IMR-90 (cell line): ENCODE measurements at regions not wholly inside any gene's neighbourhood (a gene's known extent, or its start where the extent isn't known, plus 50 kb on each side); places are given as distances from the start of the nearest gene placed in this dataset.

ENCODE experiments used
- ATAC-seq: fragments of 200-7000 bp; cut with Tn5 transposase; 2 replicates; pipeline ENCODE4 v1.9.1; 2020; ENCODE audit warnings: low read depth, mild to moderate bottlenecking, moderate library complexity
- BruUV-seq: library from RNA; stranded (reverse); fragments of 400-500 nt; replicated peaks from 2 replicates; lab custom pipeline; 2021; lab: Mats Ljungman, UMichigan
- CTCF ChIA-PET: fragments of 300-600 bp; formaldehyde crosslinking; extraction: SDS; loops from one replicate; lab custom pipeline; 2021; ENCODE audit warnings: antibody characterized with exemption; lab: Yijun Ruan, JAX
- POLR2A ChIA-PET: fragments of 300-600 bp; sonication (Branson Sonifier 250); formaldehyde crosslinking; loops from one replicate; lab custom pipeline; 2022; ENCODE audit warnings: antibody characterized with exemption; ENCODE audit not compliant: unreplicated experiment; lab: Charles Lee
- DNase-seq: peaks from one replicate; pipeline ENCODE4 v3.0.0; 2013
- H2AFZ ChIP-seq: replicated peaks from 2 replicates; pipeline ENCODE3; 2013; ENCODE audit warnings: low read length, mild to moderate bottlenecking; ENCODE audit not compliant: poor library complexity
- H2AK5ac ChIP-seq: 2 replicates; pipeline ENCODE4 v1.6.1; 2013; ENCODE audit warnings: low read depth, low read length, inconsistent platforms
- H2AK9ac ChIP-seq: replicated peaks from 2 replicates; pipeline ENCODE3; 2013; ENCODE audit warnings: mild to moderate bottlenecking, low read depth, low read length, moderate library complexity; ENCODE audit not compliant: poor library complexity
- H2BK120ac ChIP-seq: 2 replicates; pipeline ENCODE4 v1.6.1; 2013; ENCODE audit warnings: low read depth, low read length, inconsistent platforms
- H2BK15ac ChIP-seq: 3 replicates; pipeline ENCODE4 v1.6.1; 2013; ENCODE audit warnings: low read depth, low read length, inconsistent platforms
- H2BK20ac ChIP-seq: 2 replicates; pipeline ENCODE4 v1.6.1; 2013; ENCODE audit warnings: low read depth, mild to moderate bottlenecking, inconsistent platforms, low read length, moderate library complexity
- H2BK5ac ChIP-seq: 2 replicates; pipeline ENCODE4 v1.6.1; 2013; ENCODE audit warnings: mild to moderate bottlenecking, low read depth, low read length, inconsistent platforms; ENCODE audit not compliant: poor library complexity, severe bottlenecking
- H3K14ac ChIP-seq: replicated peaks from 2 replicates; pipeline ENCODE4 v1.6.1; 2013; ENCODE audit warnings: low read depth, low read length, inconsistent platforms
- H3K18ac ChIP-seq: 2 replicates; pipeline ENCODE4 v1.6.1; 2013; ENCODE audit warnings: low read depth, low read length, control low read depth
- H3K23ac ChIP-seq: 2 replicates; pipeline ENCODE4 v1.6.1; 2013; ENCODE audit warnings: low read depth, low read length, inconsistent platforms
- H3K27ac ChIP-seq: 2 replicates; pipeline ENCODE4 v1.5.1; 2013; ENCODE audit warnings: mild to moderate bottlenecking, control low read depth, low read length; ENCODE audit not compliant: insufficient read depth
- H3K27me3 ChIP-seq: 2 replicates; pipeline ENCODE4 v1.6.1; 2013; ENCODE audit warnings: low read length; ENCODE audit not compliant: control insufficient read depth, insufficient read depth
- H3K36me3 ChIP-seq: 2 replicates; pipeline ENCODE4 v1.6.1; 2013; ENCODE audit warnings: low read length, mixed read lengths; ENCODE audit not compliant: control insufficient read depth, insufficient read depth
- H3K4ac ChIP-seq: 2 replicates; pipeline ENCODE4 v1.6.1; 2013; ENCODE audit warnings: low read depth, low read length, inconsistent platforms
- H3K4me1 ChIP-seq: 2 replicates; pipeline ENCODE4 v1.6.1; 2013; ENCODE audit warnings: low read length, mixed read lengths; ENCODE audit not compliant: control insufficient read depth, insufficient read depth
- H3K4me2 ChIP-seq: 2 replicates; pipeline ENCODE4 v1.6.1; 2013; ENCODE audit warnings: low read depth, mild to moderate bottlenecking, control low read depth, low read length, moderate library complexity
- H3K4me3 ChIP-seq: 2 replicates; pipeline ENCODE4 v1.5.1; 2013; ENCODE audit warnings: low read depth, mild to moderate bottlenecking, control low read depth, low read length, moderate library complexity; ENCODE audit not compliant: insufficient read depth
- H3K56ac ChIP-seq: 2 replicates; pipeline ENCODE4 v1.6.1; 2013; ENCODE audit warnings: low read length, inconsistent platforms; ENCODE audit not compliant: insufficient read depth; ENCODE audit errors: extremely low read depth
- H3K79me1 ChIP-seq, 2 experiments: 2 replicates each; pipeline ENCODE4 v1.6.1; 2013; ENCODE audit warnings: low read length in 2 of 2, inconsistent platforms in 1 of 2, low read depth in 1 of 2
- H3K9ac ChIP-seq: 2 replicates; pipeline ENCODE4 v1.6.1; 2013; ENCODE audit warnings: low read depth, low read length, control low read depth
- H3K9me1 ChIP-seq: 2 replicates; pipeline ENCODE4 v1.6.1; 2013; ENCODE audit warnings: low read length, inconsistent platforms; ENCODE audit not compliant: insufficient read depth
- H3K9me3 ChIP-seq: 2 replicates; pipeline ENCODE4 v1.6.1; 2013; ENCODE audit warnings: low read length; ENCODE audit not compliant: control insufficient read depth, insufficient read depth
- H4K20me1 ChIP-seq: 2 replicates; pipeline ENCODE4 v1.6.1; 2013; ENCODE audit warnings: low read length, inconsistent platforms; ENCODE audit not compliant: insufficient read depth
- H4K5ac ChIP-seq: 2 replicates; pipeline ENCODE4 v1.6.1; 2013; ENCODE audit warnings: mild to moderate bottlenecking, low read depth, low read length, control low read depth
- H4K8ac ChIP-seq, 2 experiments: 2 replicates each; pipeline ENCODE4 v1.6.1; 2013; ENCODE audit warnings: low read depth in 2 of 2, low read length in 2 of 2, control low read depth in 1 of 2, inconsistent platforms in 1 of 2
- H4K91ac ChIP-seq: 2 replicates; pipeline ENCODE4 v1.6.1; 2013; ENCODE audit warnings: low read depth, low read length, inconsistent platforms; ENCODE audit not compliant: insufficient read depth
- BHLHE40 ChIP-seq: fragments of 150-350 bp; IDR thresholded peaks from 2 replicates; pipeline ENCODE4 v1.6.1; 2016; ENCODE audit warnings: mild to moderate bottlenecking, low read depth, low read length
- CEBPB ChIP-seq: IDR thresholded peaks from 2 replicates; pipeline ENCODE4 v1.6.1; 2012; ENCODE audit warnings: low read depth, low read length, improper control_type of control experiment
- CHD1 ChIP-seq: IDR thresholded peaks from 2 replicates; pipeline ENCODE4 v1.6.1; 2012; ENCODE audit warnings: low read depth, low read length, improper control_type of control experiment
- FOS ChIP-seq: fragments of 150-350 bp; IDR thresholded peaks from 2 replicates; pipeline ENCODE4 v1.6.1; 2016; ENCODE audit warnings: low read depth, low read length
- MAFK ChIP-seq: IDR thresholded peaks from 2 replicates; pipeline ENCODE4 v1.6.1; 2012; ENCODE audit warnings: low read depth, low read length, improper control_type of control experiment
- MAZ ChIP-seq: IDR thresholded peaks from 2 replicates; pipeline ENCODE4 v1.6.1; 2012; ENCODE audit warnings: low read depth, mild to moderate bottlenecking, low read length, improper control_type of control experiment, moderate library complexity, borderline replicate concordance
- MXI1 ChIP-seq: IDR thresholded peaks from 2 replicates; pipeline ENCODE4 v1.6.1; 2012; ENCODE audit warnings: low read depth, mild to moderate bottlenecking, low read length, moderate library complexity, borderline replicate concordance
- NFE2L2 ChIP-seq: fragments of 150-350 bp; IDR thresholded peaks from 2 replicates; pipeline ENCODE4 v1.6.1; 2016; ENCODE audit warnings: low read depth, mild to moderate bottlenecking, low read length
- POLR2A ChIP-seq: IDR thresholded peaks from 2 replicates; pipeline ENCODE4 v1.6.1; 2012; ENCODE audit warnings: mild to moderate bottlenecking, low read depth, low read length
- RAD21 ChIP-seq: IDR thresholded peaks from 2 replicates; pipeline ENCODE4 v1.6.1; 2012; ENCODE audit warnings: low read length, improper control_type of control experiment
- RCOR1 ChIP-seq: IDR thresholded peaks from 2 replicates; pipeline ENCODE4 v1.6.1; 2012; ENCODE audit warnings: mild to moderate bottlenecking, low read length, improper control_type of control experiment; ENCODE audit not compliant: insufficient replicate concordance
- RFX5 ChIP-seq: IDR thresholded peaks from 2 replicates; pipeline ENCODE4 v1.8.0; 2012; ENCODE audit warnings: low read depth, mild to moderate bottlenecking, low read length, moderate library complexity
- SMC3 ChIP-seq: fragments of 150-350 bp; IDR thresholded peaks from 2 replicates; pipeline ENCODE4 v1.6.1; 2016; ENCODE audit warnings: low read depth, mild to moderate bottlenecking, antibody characterized with exemption, low read length, moderate library complexity
- WGBS, 2 experiments: methylation state at CpG; one replicate each; pipeline versions ENCODE4 v1.1.5 to v1.1.7; 2013; ENCODE audit warnings: missing lambda C conversion rate in 2 of 2; ENCODE audit not compliant: insufficient read length in 1 of 2; ENCODE audit errors: extremely low coverage in 2 of 2; 5-methylcytosine and 5-hydroxymethylcytosine counted together
- dilution Hi-C: fragments of 300-500 bp; cut with HindIII; formaldehyde crosslinking; loops from one replicate; pipeline ENCODE4 v1.14.3; 2018; ENCODE audit warnings: low sequenced_read_pairs; ENCODE audit not compliant: unreplicated experiment
- in situ Hi-C: fragments of 300-500 bp; cut with MboI; formaldehyde crosslinking; loops from 3 replicates; pipeline ENCODE4 v1.14.3; 2019; ENCODE audit warnings: low sequenced_read_pairs, inconsistent platforms, mixed read lengths
- intact Hi-C: fragments of 100-400 bp; cut with micrococcal nuclease; formaldehyde crosslinking; loops from 2 replicates; pipeline ENCODE4 v1.10.0; 2022
- TF ChIP-seq, protein P1 (sequence below): fragments of 150-350 bp; IDR thresholded peaks from 2 replicates; pipeline ENCODE4 v1.6.1; 2017; ENCODE audit warnings: mild to moderate bottlenecking, antibody characterized with exemption, low read length, low read depth
- TF ChIP-seq, protein P2 (sequence below): conservative IDR thresholded peaks from 2 replicates; pipeline ENCODE4 v1.5.1; 2012; ENCODE audit warnings: mild to moderate bottlenecking, low read depth, low read length, improper control_type of control experiment
- TF ChIP-seq, protein P3 (sequence below): fragments of 150-350 bp; IDR thresholded peaks from 2 replicates; pipeline ENCODE4 v1.6.1; 2016; ENCODE audit warnings: low read depth, mild to moderate bottlenecking, low read length, moderate library complexity, borderline replicate concordance

DNA sequence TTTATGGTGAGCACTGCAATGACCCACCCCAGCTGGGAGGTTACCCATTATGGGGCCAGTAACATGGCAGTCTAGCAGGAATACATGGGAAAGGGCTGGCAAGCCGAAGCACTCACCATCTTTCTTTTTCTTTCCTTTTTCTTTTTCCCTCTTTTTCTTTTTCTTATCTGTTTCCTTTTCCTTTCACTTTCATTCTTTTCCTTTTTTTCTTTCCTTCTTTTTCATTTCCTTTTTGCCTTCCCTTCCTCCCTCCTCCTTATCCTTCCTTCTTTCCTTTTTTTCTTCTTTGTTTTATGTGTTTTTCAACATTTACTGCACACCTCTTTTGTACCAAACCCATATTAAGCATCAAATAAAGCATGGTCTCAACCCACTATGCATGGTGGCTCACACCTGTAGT lies 501.1 kb downstream of the MED13L start:
- intact Hi-C loops: no loop called here
- no peaks in the 10 kb centered on the region for H3K79me1 ChIP-seq
- H3K9me3 ChIP-seq: no peaks in the 10 kb centered on the region
- no peak overlapping the region for H3K23ac ChIP-seq
- no peaks in the 10 kb centered on the region for H3K36me3 ChIP-seq
- H3K4me2 ChIP-seq: no peak overlapping the region
- H3K27ac ChIP-seq: no peak overlapping the region
- TF ChIP-seq BHLHE40: no peak
- TF ChIP-seq, protein P1, sequence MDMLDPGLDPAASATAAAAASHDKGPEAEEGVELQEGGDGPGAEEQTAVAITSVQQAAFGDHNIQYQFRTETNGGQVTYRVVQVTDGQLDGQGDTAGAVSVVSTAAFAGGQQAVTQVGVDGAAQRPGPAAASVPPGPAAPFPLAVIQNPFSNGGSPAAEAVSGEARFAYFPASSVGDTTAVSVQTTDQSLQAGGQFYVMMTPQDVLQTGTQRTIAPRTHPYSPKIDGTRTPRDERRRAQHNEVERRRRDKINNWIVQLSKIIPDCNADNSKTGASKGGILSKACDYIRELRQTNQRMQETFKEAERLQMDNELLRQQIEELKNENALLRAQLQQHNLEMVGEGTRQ: no peak
- TF ChIP-seq NFE2L2: no peak
- TF ChIP-seq, protein P2, sequence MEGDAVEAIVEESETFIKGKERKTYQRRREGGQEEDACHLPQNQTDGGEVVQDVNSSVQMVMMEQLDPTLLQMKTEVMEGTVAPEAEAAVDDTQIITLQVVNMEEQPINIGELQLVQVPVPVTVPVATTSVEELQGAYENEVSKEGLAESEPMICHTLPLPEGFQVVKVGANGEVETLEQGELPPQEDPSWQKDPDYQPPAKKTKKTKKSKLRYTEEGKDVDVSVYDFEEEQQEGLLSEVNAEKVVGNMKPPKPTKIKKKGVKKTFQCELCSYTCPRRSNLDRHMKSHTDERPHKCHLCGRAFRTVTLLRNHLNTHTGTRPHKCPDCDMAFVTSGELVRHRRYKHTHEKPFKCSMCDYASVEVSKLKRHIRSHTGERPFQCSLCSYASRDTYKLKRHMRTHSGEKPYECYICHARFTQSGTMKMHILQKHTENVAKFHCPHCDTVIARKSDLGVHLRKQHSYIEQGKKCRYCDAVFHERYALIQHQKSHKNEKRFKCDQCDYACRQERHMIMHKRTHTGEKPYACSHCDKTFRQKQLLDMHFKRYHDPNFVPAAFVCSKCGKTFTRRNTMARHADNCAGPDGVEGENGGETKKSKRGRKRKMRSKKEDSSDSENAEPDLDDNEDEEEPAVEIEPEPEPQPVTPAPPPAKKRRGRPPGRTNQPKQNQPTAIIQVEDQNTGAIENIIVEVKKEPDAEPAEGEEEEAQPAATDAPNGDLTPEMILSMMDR: no peak
- no peak for TF ChIP-seq MAFK
- no peak for TF ChIP-seq MXI1
- TF ChIP-seq POLR2A: no peak
- no peak for TF ChIP-seq RCOR1
- no peak for TF ChIP-seq FOS
- TF ChIP-seq RAD21: no peak
- TF ChIP-seq SMC3: no peak
- TF ChIP-seq CHD1: no peak
- TF ChIP-seq CEBPB: no peak
- no peak for TF ChIP-seq MAZ
- TF ChIP-seq RFX5: no peak
- TF ChIP-seq, protein P3, sequence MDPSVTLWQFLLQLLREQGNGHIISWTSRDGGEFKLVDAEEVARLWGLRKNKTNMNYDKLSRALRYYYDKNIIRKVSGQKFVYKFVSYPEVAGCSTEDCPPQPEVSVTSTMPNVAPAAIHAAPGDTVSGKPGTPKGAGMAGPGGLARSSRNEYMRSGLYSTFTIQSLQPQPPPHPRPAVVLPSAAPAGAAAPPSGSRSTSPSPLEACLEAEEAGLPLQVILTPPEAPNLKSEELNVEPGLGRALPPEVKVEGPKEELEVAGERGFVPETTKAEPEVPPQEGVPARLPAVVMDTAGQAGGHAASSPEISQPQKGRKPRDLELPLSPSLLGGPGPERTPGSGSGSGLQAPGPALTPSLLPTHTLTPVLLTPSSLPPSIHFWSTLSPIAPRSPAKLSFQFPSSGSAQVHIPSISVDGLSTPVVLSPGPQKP: no peak
- no peak overlapping the region for H2BK20ac ChIP-seq
- H2AK5ac ChIP-seq: no peak overlapping the region
- H3K9me1 ChIP-seq: no peaks in the 10 kb centered on the region
- no TSS peak for BruUV-seq
- H4K91ac ChIP-seq: no peak overlapping the region
- H3K4me3 ChIP-seq: no peak overlapping the region
- no peak overlapping the region for H3K14ac ChIP-seq
- no peak overlapping the region for H4K5ac ChIP-seq
- ChIA-PET CTCF (no interaction called here), POLR2A (no interaction called here)
- H3K9ac ChIP-seq: no peak overlapping the region
- 0% methylated on average over 1 of the region's 1 CpG; no CpG with 5 or more reads in 1 of the 2 experiments for WGBS, 2 experiments
- DNase-seq: no peak
- dilution Hi-C loops: no loop called here
- no peak overlapping the region for H2BK120ac ChIP-seq
- H4K8ac ChIP-seq: no peak overlapping the region
- H3K27me3 ChIP-seq: no peaks in the 10 kb centered on the region; the same call in 1 of the 2 replicates
- no peak overlapping the region for H2AK9ac ChIP-seq
- H3K4me1 ChIP-seq: no peaks in the 10 kb centered on the region
- H3K56ac ChIP-seq: no peak overlapping the region
- no peak overlapping the region for H3K18ac ChIP-seq
- no peak for ATAC-seq
- no peaks in the 10 kb centered on the region for H4K20me1 ChIP-seq
- H2BK15ac ChIP-seq: no peak overlapping the region
- no peak overlapping the region for H3K4ac ChIP-seq
- H2AFZ ChIP-seq: no peak overlapping the region
- H2BK5ac ChIP-seq: no peak overlapping the region
- in situ Hi-C loops: no loop called here
